ENCODE measurements at regions not wholly inside any gene's neighbourhood (a gene's known extent, or its start where the extent isn't known, plus 50 kb on each side); places are given as distances from the start of the nearest gene placed in this dataset.

DNA sequence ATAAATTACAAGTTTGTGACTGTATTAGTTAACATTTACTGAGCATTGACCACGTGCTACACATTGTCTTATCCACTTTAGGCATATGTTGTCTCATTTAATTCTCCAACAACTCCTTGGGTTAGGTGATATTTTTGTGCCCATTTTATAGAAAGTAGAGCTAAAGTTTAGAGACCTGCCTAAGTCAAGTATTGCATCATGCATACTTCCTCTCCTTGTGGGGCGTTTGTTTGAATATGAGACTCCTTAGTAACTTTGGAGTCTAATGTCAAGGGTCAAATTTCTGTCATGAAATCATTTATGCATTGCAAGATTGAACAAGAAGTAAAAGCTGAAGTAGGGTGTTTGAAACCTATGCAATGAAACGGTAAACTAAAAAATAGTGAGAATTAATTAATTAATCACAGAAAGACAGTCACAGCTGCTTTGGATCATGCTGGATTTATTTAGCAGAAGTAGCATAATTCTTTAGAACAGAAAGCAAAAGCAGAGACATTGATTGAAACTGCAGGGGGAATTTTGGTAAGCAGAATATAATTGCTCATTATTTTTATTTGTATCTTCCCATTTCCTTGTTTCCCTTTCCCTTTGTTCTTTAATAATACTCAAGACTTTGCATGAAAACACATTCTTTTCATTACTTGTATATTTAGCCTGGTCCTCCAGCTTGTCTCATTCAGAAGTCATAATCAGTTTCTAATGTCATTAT is 1374.4 kb upstream of the GJE1 start:
- no peak for DNase-seq (ENCODE audit: low spot score)
- TF ChIP-seq, protein P1, sequence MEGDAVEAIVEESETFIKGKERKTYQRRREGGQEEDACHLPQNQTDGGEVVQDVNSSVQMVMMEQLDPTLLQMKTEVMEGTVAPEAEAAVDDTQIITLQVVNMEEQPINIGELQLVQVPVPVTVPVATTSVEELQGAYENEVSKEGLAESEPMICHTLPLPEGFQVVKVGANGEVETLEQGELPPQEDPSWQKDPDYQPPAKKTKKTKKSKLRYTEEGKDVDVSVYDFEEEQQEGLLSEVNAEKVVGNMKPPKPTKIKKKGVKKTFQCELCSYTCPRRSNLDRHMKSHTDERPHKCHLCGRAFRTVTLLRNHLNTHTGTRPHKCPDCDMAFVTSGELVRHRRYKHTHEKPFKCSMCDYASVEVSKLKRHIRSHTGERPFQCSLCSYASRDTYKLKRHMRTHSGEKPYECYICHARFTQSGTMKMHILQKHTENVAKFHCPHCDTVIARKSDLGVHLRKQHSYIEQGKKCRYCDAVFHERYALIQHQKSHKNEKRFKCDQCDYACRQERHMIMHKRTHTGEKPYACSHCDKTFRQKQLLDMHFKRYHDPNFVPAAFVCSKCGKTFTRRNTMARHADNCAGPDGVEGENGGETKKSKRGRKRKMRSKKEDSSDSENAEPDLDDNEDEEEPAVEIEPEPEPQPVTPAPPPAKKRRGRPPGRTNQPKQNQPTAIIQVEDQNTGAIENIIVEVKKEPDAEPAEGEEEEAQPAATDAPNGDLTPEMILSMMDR (IDR thresholded peaks at IDR 0.05; ENCODE audit: extremely low read depth, insufficient read depth, missing control alignments), result no peak
- in situ Hi-C loops (cut with MboI; ENCODE audit: low pct_unique_long_range_greater_than_20kb, low sequenced_read_pairs, unreplicated experiment), result no loop called here

DNA sequence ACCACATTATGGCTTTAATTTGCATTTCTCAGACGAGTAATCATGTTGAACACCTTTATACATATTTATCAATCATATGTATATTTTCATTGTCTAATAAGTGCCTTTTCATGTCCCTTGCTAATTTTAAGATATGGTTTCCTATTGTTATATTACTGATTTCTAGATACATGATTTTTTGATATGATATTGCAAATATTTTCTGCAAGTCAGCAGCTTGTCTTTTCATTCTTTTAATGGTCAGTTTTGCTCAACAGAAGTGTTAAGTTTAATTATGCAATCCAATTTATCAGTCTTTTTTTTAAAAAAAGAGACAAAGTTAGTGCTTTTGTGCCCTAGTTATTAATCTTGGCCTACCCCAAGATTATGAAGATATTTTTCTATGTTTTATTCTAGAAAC is 1377.8 kb upstream of the CITED2 start:
- TF ChIP-seq, protein P1 (IDR thresholded peaks at IDR 0.05; ENCODE audit: extremely low read depth, insufficient read depth, missing control alignments), result no peak
- in situ Hi-C loops (cut with MboI; ENCODE audit: low pct_unique_long_range_greater_than_20kb, low sequenced_read_pairs, unreplicated experiment), result no loop called here
- DNase-seq (ENCODE audit: low spot score), result no peak

DNA sequence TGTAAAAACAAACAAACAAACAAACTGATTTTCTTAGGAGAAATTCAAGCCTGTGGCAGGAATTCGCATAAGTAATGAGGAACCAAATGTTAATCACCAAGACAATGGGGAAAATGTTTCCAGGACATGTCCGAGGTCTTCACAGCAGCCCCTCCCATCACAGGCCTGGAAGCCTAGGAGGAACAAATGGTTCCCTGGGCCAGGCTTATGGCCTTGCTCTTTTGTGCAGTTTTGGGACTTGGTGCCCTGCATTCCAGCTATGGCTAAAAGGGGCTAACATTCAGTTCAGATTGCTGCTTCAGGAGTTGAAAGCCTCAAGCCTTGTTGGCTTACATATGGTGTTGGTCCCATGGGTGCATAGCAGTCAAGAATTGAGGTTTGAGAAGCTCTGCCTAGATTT is 1372.7 kb upstream of the CITED2 start:
- TF ChIP-seq, protein P1 (IDR thresholded peaks at IDR 0.05; ENCODE audit: extremely low read depth, insufficient read depth, missing control alignments), result no peak
- in situ Hi-C loops (cut with MboI; ENCODE audit: low pct_unique_long_range_greater_than_20kb, low sequenced_read_pairs, unreplicated experiment), result no loop called here
- no peak for DNase-seq (ENCODE audit: low spot score)

DNA sequence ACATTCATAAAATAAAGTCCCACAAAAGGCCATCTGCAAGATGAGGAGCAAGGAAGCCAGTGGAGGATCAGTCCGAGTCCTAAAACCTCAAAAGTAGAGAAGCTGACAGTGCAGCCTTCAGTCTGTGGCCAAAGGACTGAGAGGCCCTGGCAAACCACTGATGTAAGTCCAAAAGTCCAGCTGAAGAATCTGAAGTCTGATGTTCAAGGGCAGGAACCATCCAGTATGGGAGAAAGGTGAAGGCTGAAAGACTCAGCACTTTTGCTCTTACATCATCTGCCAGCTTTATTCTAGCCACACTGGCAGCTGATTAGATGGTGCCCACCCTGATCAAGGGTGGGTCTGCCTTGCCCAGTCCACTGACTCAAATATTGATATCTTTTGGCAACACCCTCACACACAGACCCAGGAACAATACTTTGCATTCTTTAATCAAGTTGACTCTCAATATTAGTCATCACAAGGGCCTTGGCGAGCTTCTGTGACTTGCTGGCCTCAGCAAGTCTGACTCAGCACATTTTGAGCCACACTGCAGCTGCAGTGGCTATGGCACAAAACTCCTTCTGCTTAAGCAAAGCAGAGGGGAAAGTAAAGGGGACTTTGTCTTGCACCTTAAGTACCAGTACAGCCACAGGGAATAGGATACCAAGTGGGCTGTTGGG is 1370.3 kb upstream of the CITED2 start:
- TF ChIP-seq, protein P1 (IDR thresholded peaks at IDR 0.05; ENCODE audit: extremely low read depth, insufficient read depth, missing control alignments), result no peak
- in situ Hi-C loops (cut with MboI; ENCODE audit: low pct_unique_long_range_greater_than_20kb, low sequenced_read_pairs, unreplicated experiment), result no loop called here

DNA sequence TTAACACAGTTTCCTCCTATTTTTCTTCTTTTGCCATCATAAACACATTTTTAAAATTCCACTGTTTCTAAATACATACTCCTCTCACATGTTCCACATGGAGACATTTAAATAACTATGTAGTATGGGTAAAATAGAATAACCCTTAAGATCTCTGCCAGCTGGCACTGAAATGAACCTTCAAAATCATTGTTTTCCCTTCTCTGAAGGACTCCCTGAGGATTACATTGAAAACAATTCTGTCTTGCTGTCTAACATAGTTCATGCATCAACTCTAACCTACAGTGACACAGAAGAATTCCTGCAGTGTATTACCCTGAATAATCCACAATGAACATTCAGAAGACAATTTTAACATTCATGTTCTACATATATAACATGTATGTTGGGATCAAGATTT is 1361.8 kb upstream of the CITED2 start:
- DNase-seq (ENCODE audit: low spot score), result no peak
- in situ Hi-C loops (cut with MboI; ENCODE audit: low pct_unique_long_range_greater_than_20kb, low sequenced_read_pairs, unreplicated experiment), result no loop called here
- TF ChIP-seq, protein P1 (IDR thresholded peaks at IDR 0.05; ENCODE audit: extremely low read depth, insufficient read depth, missing control alignments), result no peak

More for the DNA sequence above, 1370.3 kb upstream of the CITED2 start:
- DNase-seq (ENCODE audit: low spot score), result no peak

DNA sequence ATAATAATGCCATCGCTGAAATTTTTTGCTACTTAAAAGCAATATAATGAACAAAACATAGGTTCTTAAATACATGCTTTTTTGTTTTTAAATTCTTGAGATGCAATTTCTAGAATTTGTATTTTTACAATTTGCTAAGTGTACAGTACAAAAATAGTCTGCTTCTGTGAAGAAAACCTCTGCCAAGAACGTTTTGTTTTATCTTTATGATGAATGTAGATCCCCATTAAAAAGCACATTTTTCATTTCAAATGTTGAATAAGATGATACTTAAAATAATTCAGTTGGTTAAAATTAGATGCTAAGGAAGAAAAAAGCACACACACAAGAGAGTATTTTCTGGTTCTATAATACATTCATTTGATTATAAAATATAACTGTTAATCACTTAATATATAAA is 1358.5 kb upstream of the CITED2 start:
- TF ChIP-seq, protein P1 (IDR thresholded peaks at IDR 0.05; ENCODE audit: extremely low read depth, insufficient read depth, missing control alignments), result no peak
- in situ Hi-C loops (cut with MboI; ENCODE audit: low pct_unique_long_range_greater_than_20kb, low sequenced_read_pairs, unreplicated experiment), result no loop called here
- DNase-seq (ENCODE audit: low spot score), result no peak
